Fibroblast of lung (primary cell): ENCODE measurements at regions not wholly inside any gene's neighbourhood (a gene's known extent, or its start where the extent isn't known, plus 50 kb on each side); places are given as distances from the start of the nearest gene placed in this dataset.

Experiments
- DNase-seq, 2 donors: peaks; one replicate each; pipeline versions ENCODE4 v3.0.0 to v3.0.0-alpha.2; 2010; ENCODE audit warnings: low read depth in 2 of 2
- H2AFZ ChIP-seq: 2 replicates; pipeline ENCODE4 v1.5.1; 2012; ENCODE audit warnings: low read length, control low read depth, inconsistent platforms
- H3K27ac ChIP-seq: 2 replicates; pipeline ENCODE4 v1.5.1; 2011; ENCODE audit warnings: low read length, control low read depth; ENCODE audit not compliant: insufficient read depth
- H3K27me3 ChIP-seq: 2 replicates; pipeline ENCODE4 v1.5.1; 2011; ENCODE audit warnings: mild to moderate bottlenecking, low read length; ENCODE audit not compliant: control insufficient read depth, insufficient read depth
- H3K36me3 ChIP-seq: 2 replicates; pipeline ENCODE4 v1.5.1; 2011; ENCODE audit warnings: low read length; ENCODE audit not compliant: control insufficient read depth, insufficient read depth
- H3K4me1 ChIP-seq: 2 replicates; pipeline ENCODE4 v1.5.1; 2011; ENCODE audit warnings: low read length; ENCODE audit not compliant: control insufficient read depth, insufficient read depth; ENCODE audit errors: extremely low read depth
- H3K4me2 ChIP-seq: 2 replicates; pipeline ENCODE4 v1.5.1; 2011; ENCODE audit warnings: low read length, control low read depth; ENCODE audit not compliant: insufficient read depth; ENCODE audit errors: extremely low read depth
- H3K4me3 ChIP-seq, 4 experiments: fragments of 200-600 bp in 1 of 4; sonication (generic) in 1 of 4; replicated peaks in 1 of 4; 2 replicates each; pipeline ENCODE4 v1.5.1; 2011 to 2016; ENCODE audit warnings: low read length in 4 of 4, low read depth in 3 of 4, mild to moderate bottlenecking in 3 of 4, control low read depth in 2 of 4, inconsistent platforms in 1 of 4, mixed read lengths in 1 of 4; ENCODE audit not compliant: insufficient read depth in 1 of 4; ENCODE audit errors: control extremely low read depth in 1 of 4
- H3K79me2 ChIP-seq: 2 replicates; pipeline ENCODE4 v1.5.1; 2012; ENCODE audit warnings: mild to moderate bottlenecking, low read length, inconsistent platforms; ENCODE audit not compliant: control insufficient read depth, insufficient read depth
- H3K9ac ChIP-seq: 2 replicates; pipeline ENCODE4 v1.5.1; 2011; ENCODE audit warnings: mild to moderate bottlenecking, low read length, control low read depth; ENCODE audit not compliant: insufficient read depth
- H3K9me3 ChIP-seq: 2 replicates; pipeline ENCODE4 v1.5.1; 2012; ENCODE audit warnings: low read depth, low read length; ENCODE audit not compliant: control insufficient read depth, insufficient read depth
- H4K20me1 ChIP-seq: 2 replicates; pipeline ENCODE4 v1.5.1; 2011; ENCODE audit warnings: low read length; ENCODE audit not compliant: control insufficient read depth, insufficient read depth; ENCODE audit errors: extremely low read depth
- EZH2 ChIP-seq: IDR thresholded peaks from 2 replicates; pipeline ENCODE4 v1.5.1; 2012; ENCODE audit warnings: low read length, control low read depth, mild to moderate bottlenecking; ENCODE audit errors: missing control alignments
- TF ChIP-seq, protein P1 (sequence below), 2 donors: IDR thresholded peaks in 1 of 2; conservative IDR thresholded peaks in 1 of 2; 1 replicate in 1 of 2; 2 replicates in 1 of 2; pipeline ENCODE4 v1.5.1; 2011 to 2012; ENCODE audit warnings: low read length in 2 of 2, control low read depth in 1 of 2, inconsistent platforms in 1 of 2, low read depth in 1 of 2, mild to moderate bottlenecking in 1 of 2

DNA sequence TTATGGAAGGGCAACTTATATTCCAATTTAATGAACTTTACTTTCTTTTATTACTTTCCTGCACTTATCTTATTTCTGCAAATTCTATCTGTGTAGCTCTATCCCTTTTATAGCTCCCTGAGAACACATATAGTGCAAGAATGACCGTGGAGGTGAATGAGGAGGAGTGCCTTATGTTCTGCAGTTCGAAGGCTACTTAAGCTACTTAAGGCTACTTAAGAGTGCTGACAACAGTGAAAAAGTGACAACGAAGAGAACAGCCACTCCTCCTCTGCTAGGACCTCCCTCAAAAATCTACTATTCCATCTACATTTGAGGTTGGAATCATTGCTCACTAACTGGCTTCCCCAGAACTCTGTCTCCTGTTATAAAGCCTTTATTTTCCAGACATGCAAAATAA, 1365.7 kb upstream of the C9orf72 start:
- DNase-seq: no peak
- H3K27me3 ChIP-seq: no peaks in the 10 kb centered on the region
- H3K36me3 ChIP-seq: no peaks in the 10 kb centered on the region
- no peak overlapping the region for H3K27ac ChIP-seq
- H2AFZ ChIP-seq: no peak overlapping the region
- H3K79me2 ChIP-seq: no peaks in the 10 kb centered on the region
- no peak overlapping the region for H3K4me3 ChIP-seq
- H3K9me3 ChIP-seq: no peaks in the 10 kb centered on the region
- no peak overlapping the region for H3K9ac ChIP-seq
- H3K4me1 ChIP-seq: no peaks in the 10 kb centered on the region
- TF ChIP-seq, protein P1, sequence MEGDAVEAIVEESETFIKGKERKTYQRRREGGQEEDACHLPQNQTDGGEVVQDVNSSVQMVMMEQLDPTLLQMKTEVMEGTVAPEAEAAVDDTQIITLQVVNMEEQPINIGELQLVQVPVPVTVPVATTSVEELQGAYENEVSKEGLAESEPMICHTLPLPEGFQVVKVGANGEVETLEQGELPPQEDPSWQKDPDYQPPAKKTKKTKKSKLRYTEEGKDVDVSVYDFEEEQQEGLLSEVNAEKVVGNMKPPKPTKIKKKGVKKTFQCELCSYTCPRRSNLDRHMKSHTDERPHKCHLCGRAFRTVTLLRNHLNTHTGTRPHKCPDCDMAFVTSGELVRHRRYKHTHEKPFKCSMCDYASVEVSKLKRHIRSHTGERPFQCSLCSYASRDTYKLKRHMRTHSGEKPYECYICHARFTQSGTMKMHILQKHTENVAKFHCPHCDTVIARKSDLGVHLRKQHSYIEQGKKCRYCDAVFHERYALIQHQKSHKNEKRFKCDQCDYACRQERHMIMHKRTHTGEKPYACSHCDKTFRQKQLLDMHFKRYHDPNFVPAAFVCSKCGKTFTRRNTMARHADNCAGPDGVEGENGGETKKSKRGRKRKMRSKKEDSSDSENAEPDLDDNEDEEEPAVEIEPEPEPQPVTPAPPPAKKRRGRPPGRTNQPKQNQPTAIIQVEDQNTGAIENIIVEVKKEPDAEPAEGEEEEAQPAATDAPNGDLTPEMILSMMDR (conservative IDR thresholded peaks at IDR 0.05 in 1 of 2, IDR thresholded peaks at IDR 0.05 in 1 of 2; ENCODE audit: low read depth in 1 of 2, low read length in 2 of 2): no peak
- TF ChIP-seq EZH2: no peak
- H3K4me2 ChIP-seq: no peak overlapping the region
- H4K20me1 ChIP-seq: no peaks in the 10 kb centered on the region

DNA sequence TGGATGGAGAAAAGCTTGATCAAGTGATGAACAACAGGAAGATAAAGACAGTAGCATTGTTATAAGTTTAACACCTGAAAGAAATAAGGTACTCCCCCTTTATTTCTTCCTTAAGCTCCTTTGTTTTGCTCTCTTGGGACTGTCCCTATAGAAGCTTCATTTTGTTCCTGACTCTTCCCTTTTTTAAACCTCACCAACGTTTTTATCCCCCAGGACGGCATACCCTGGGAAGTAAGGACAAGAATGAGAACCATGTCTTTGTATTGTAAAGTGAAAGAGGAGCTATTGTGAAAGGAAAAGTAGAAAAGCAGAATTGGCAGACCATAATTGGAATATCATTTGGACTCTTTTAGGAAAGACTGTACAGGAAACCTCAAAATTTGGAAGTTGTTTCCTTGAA, 1368.6 kb upstream of the C9orf72 start:
- no peak for DNase-seq
- no peaks in the 10 kb centered on the region for H3K27me3 ChIP-seq
- H3K9ac ChIP-seq: no peak overlapping the region
- no peak overlapping the region for H2AFZ ChIP-seq
- no peak overlapping the region for H3K4me2 ChIP-seq
- H3K27ac ChIP-seq: no peak overlapping the region
- no peaks in the 10 kb centered on the region for H3K4me1 ChIP-seq
- TF ChIP-seq EZH2: no peak
- TF ChIP-seq, protein P1 (conservative IDR thresholded peaks at IDR 0.05 in 1 of 2, IDR thresholded peaks at IDR 0.05 in 1 of 2; ENCODE audit: low read depth in 1 of 2, low read length in 2 of 2): no peak
- no peaks in the 10 kb centered on the region for H3K9me3 ChIP-seq
- no peak overlapping the region for H3K4me3 ChIP-seq
- no peaks in the 10 kb centered on the region for H3K36me3 ChIP-seq
- H4K20me1 ChIP-seq: no peaks in the 10 kb centered on the region
- H3K79me2 ChIP-seq: no peaks in the 10 kb centered on the region

DNA sequence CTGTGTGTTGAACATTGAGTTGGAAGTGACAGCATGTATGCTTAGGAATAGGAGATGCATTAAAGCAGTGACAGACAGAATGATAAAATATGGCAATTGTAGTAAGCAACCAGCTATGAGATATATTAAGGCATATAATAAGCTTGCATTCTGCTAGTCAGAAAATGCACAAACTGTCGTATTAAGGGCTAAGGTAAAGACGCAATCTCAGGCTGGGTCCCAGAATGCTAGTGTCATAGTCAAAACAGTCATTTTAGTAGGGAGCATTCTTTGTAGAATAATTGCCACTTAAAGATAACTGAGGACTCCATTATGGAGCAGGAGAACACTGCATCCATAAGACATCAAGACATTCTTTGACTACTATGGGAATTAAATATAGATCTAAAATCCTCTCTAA, 1369.7 kb upstream of the C9orf72 start:
- Histone ChIP-seq H3K79me2 (no peaks in the 10 kb centered on the region), H3K4me3 (no peak overlapping the region), H3K27ac (no peak overlapping the region), H3K9ac (no peak overlapping the region), H3K4me1 (no peaks in the 10 kb centered on the region), H3K4me2 (no peak overlapping the region), H4K20me1 (no peaks in the 10 kb centered on the region), H3K9me3 (no peaks in the 10 kb centered on the region), H3K27me3 (no peaks in the 10 kb centered on the region), H2AFZ (no peak overlapping the region), H3K36me3 (no peaks in the 10 kb centered on the region)
- no peak for TF ChIP-seq EZH2
- TF ChIP-seq, protein P1 (conservative IDR thresholded peaks at IDR 0.05 in 1 of 2, IDR thresholded peaks at IDR 0.05 in 1 of 2; ENCODE audit: low read depth in 1 of 2, low read length in 2 of 2): no peak
- DNase-seq: no peak
